SK-N-SH treated with all-trans-retinoic acid at 6 μM for 48 hours (cell line): ENCODE measurements at regions not wholly inside any gene's neighbourhood (a gene's known extent, or its start where the extent isn't known, plus 50 kb on each side); places are given as distances from the start of the nearest gene placed in this dataset.

Source experiments
- ATAC-seq: fragments of 200-7000 bp; cut with Tn5 transposase; 3 replicates; pipeline ENCODE4 v1.9.1; 2020; ENCODE audit warnings: mild to moderate bottlenecking, moderate library complexity
- BACH2 ChIP-seq: fragments of 250-450 bp; sonication (Bioruptor Pico); IDR thresholded peaks from 2 replicates; pipeline ENCODE4 v1.9.0; 2021; ENCODE audit warnings: mild to moderate bottlenecking, borderline replicate concordance
- CSDC2 ChIP-seq: fragments of 250-450 bp; sonication (Bioruptor Pico); IDR thresholded peaks from 2 replicates; pipeline ENCODE4 v1.5.0; 2020; ENCODE audit warnings: mild to moderate bottlenecking, moderate library complexity
- ESRRG ChIP-seq: fragments of 250-450 bp; sonication (Bioruptor Pico); IDR thresholded peaks from 2 replicates; pipeline ENCODE4 v1.6.1; 2021; ENCODE audit warnings: mild to moderate bottlenecking
- GLIS3 ChIP-seq: fragments of 250-450 bp; sonication (Bioruptor Pico); IDR thresholded peaks from 2 replicates; pipeline ENCODE4 v1.5.0; 2020; ENCODE audit warnings: mild to moderate bottlenecking, moderate library complexity
- OSR1 ChIP-seq: fragments of 250-450 bp; sonication (Bioruptor Pico); IDR thresholded peaks from 2 replicates; pipeline ENCODE4 v1.8.0; 2022; ENCODE audit warnings: moderate library complexity, mild to moderate bottlenecking, inconsistent platforms
- PPARA ChIP-seq: fragments of 250-450 bp; sonication (Bioruptor Pico); IDR thresholded peaks from 2 replicates; pipeline ENCODE4 v1.5.0; 2020; ENCODE audit warnings: mild to moderate bottlenecking, borderline replicate concordance
- SNAI2 ChIP-seq: fragments of 250-450 bp; sonication (Bioruptor Pico); IDR thresholded peaks from 2 replicates; pipeline ENCODE4 v1.5.0; 2020; ENCODE audit warnings: mild to moderate bottlenecking, moderate library complexity
- TCF4 ChIP-seq: fragments of 250-450 bp; sonication (Bioruptor Pico); IDR thresholded peaks from 2 replicates; pipeline ENCODE4 v1.8.0; 2021; ENCODE audit warnings: mild to moderate bottlenecking, moderate library complexity, borderline replicate concordance
- TOX ChIP-seq: fragments of 250-450 bp; sonication (Bioruptor Pico); IDR thresholded peaks from 2 replicates; pipeline ENCODE4 v1.8.0; 2021; ENCODE audit warnings: mild to moderate bottlenecking, moderate library complexity, borderline replicate concordance
- ZC3H10 ChIP-seq: fragments of 250-450 bp; sonication (Bioruptor Pico); IDR thresholded peaks from 2 replicates; pipeline ENCODE4 v1.5.1; 2021; ENCODE audit warnings: mild to moderate bottlenecking, moderate library complexity
- ZFP3 ChIP-seq: fragments of 250-450 bp; sonication (Bioruptor Pico); IDR thresholded peaks from 2 replicates; pipeline ENCODE4 v1.5.0; 2020; ENCODE audit warnings: mild to moderate bottlenecking, moderate library complexity
- ZFP30 ChIP-seq: fragments of 450-650 bp; formaldehyde crosslinking; IDR thresholded peaks from 2 replicates; pipeline ENCODE4 v1.5.0; 2022; ENCODE audit warnings: mild to moderate bottlenecking, moderate library complexity
- ZNF565 ChIP-seq: fragments of 450-650 bp; formaldehyde crosslinking; conservative IDR thresholded peaks from 2 replicates; pipeline ENCODE4 v1.5.0; 2020; ENCODE audit warnings: low read depth, mild to moderate bottlenecking, moderate library complexity
- ZNF70 ChIP-seq: fragments of 450-650 bp; formaldehyde crosslinking; IDR thresholded peaks from 2 replicates; pipeline ENCODE4 v1.5.0; 2020; ENCODE audit warnings: mild to moderate bottlenecking, moderate library complexity
- ZNF8 ChIP-seq: fragments of 450-650 bp; formaldehyde crosslinking; IDR thresholded peaks from 2 replicates; pipeline ENCODE4 v1.5.0; 2020; ENCODE audit warnings: mild to moderate bottlenecking, moderate library complexity
- TF ChIP-seq, protein P1 (sequence below): fragments of 250-450 bp; sonication (Bioruptor Pico); IDR thresholded peaks from 2 replicates; pipeline ENCODE4 v1.5.1; 2021; ENCODE audit warnings: mild to moderate bottlenecking, moderate library complexity
- TF ChIP-seq, protein P2 (sequence below): fragments of 250-450 bp; sonication (Bioruptor Pico); IDR thresholded peaks from 2 replicates; pipeline ENCODE4 v1.5.1; 2020; ENCODE audit warnings: low read depth, mild to moderate bottlenecking, moderate library complexity
- TF ChIP-seq, protein P3 (sequence below): fragments of 250-450 bp; sonication (Bioruptor Pico); IDR thresholded peaks from 2 replicates; pipeline ENCODE4 v1.8.0; 2020; ENCODE audit warnings: mild to moderate bottlenecking, moderate library complexity, borderline replicate concordance
- TF ChIP-seq, protein P4 (sequence below): fragments of 250-450 bp; sonication (Bioruptor Pico); IDR thresholded peaks from 2 replicates; pipeline ENCODE4 v1.5.0; 2020; ENCODE audit warnings: mild to moderate bottlenecking, moderate library complexity
- TF ChIP-seq, protein P5 (sequence below): fragments of 250-450 bp; sonication (Bioruptor Pico); IDR thresholded peaks from 2 replicates; pipeline ENCODE4 v1.8.0; 2021; ENCODE audit warnings: low read depth, mild to moderate bottlenecking, moderate library complexity, borderline replicate concordance

DNA sequence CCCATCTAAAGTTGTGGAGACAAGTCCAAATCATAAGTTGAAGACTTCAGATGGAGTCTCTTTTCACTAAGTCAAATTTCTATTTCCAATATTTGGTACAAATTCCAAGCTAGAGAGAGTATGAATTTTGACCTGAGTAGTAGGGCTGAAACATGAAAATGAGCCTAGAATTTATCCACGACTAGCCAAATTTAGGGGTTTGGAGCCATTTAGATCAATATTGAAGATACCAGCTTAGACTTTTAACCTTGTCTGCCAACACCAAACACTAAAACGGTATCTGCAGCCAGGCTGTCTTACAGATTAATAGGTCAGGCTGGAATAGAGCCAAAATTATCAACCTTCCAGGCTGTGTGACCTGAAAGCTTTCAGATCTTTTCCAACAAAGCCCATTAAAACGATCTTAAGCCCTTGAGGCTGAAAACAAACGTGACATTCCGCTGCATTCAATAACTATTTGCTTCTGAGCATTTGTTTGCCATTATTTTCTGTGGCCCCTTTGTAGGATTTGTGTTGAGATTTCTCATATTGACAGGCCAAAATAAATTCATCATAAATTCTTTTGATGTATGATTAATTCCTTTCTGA is 268.7 kb upstream of the DKK2 start:
- TF ChIP-seq ZFP30 (CRISPR knock-in tag) (no peak), ZC3H10 (CRISPR knock-in tag) (no peak), ZNF70 (CRISPR knock-in tag) (no peak), ZFP3 (CRISPR knock-in tag) (no peak), BACH2 (no peak), SNAI2 (CRISPR knock-in tag) (no peak), ZNF8 (no peak), ESRRG (CRISPR knock-in tag) (no peak), OSR1 (CRISPR knock-in tag) (no peak), CSDC2 (CRISPR knock-in tag) (no peak), ZNF565 (CRISPR knock-in tag) (no peak), TCF4 (CRISPR knock-in tag) (no peak), GLIS3 (CRISPR knock-in tag) (no peak), PPARA (no peak)
- TF ChIP-seq, protein P1, sequence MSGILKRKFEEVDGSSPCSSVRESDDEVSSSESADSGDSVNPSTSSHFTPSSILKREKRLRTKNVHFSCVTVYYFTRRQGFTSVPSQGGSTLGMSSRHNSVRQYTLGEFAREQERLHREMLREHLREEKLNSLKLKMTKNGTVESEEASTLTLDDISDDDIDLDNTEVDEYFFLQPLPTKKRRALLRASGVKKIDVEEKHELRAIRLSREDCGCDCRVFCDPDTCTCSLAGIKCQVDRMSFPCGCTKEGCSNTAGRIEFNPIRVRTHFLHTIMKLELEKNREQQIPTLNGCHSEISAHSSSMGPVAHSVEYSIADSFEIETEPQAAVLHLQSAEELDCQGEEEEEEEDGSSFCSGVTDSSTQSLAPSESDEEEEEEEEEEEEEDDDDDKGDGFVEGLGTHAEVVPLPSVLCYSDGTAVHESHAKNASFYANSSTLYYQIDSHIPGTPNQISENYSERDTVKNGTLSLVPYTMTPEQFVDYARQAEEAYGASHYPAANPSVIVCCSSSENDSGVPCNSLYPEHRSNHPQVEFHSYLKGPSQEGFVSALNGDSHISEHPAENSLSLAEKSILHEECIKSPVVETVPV (CRISPR knock-in tag), result no peak
- TF ChIP-seq, protein P2, sequence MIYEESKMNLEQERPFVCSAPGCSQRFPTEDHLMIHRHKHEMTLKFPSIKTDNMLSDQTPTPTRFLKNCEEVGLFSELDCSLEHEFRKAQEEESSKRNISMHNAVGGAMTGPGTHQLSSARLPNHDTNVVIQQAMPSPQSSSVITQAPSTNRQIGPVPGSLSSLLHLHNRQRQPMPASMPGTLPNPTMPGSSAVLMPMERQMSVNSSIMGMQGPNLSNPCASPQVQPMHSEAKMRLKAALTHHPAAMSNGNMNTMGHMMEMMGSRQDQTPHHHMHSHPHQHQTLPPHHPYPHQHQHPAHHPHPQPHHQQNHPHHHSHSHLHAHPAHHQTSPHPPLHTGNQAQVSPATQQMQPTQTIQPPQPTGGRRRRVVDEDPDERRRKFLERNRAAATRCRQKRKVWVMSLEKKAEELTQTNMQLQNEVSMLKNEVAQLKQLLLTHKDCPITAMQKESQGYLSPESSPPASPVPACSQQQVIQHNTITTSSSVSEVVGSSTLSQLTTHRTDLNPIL (CRISPR knock-in tag), result no peak
- TF ChIP-seq, protein P3, sequence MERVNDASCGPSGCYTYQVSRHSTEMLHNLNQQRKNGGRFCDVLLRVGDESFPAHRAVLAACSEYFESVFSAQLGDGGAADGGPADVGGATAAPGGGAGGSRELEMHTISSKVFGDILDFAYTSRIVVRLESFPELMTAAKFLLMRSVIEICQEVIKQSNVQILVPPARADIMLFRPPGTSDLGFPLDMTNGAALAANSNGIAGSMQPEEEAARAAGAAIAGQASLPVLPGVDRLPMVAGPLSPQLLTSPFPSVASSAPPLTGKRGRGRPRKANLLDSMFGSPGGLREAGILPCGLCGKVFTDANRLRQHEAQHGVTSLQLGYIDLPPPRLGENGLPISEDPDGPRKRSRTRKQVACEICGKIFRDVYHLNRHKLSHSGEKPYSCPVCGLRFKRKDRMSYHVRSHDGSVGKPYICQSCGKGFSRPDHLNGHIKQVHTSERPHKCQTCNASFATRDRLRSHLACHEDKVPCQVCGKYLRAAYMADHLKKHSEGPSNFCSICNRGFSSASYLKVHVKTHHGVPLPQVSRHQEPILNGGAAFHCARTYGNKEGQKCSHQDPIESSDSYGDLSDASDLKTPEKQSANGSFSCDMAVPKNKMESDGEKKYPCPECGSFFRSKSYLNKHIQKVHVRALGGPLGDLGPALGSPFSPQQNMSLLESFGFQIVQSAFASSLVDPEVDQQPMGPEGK (CRISPR knock-in tag), result no peak
- TF ChIP-seq, protein P4, sequence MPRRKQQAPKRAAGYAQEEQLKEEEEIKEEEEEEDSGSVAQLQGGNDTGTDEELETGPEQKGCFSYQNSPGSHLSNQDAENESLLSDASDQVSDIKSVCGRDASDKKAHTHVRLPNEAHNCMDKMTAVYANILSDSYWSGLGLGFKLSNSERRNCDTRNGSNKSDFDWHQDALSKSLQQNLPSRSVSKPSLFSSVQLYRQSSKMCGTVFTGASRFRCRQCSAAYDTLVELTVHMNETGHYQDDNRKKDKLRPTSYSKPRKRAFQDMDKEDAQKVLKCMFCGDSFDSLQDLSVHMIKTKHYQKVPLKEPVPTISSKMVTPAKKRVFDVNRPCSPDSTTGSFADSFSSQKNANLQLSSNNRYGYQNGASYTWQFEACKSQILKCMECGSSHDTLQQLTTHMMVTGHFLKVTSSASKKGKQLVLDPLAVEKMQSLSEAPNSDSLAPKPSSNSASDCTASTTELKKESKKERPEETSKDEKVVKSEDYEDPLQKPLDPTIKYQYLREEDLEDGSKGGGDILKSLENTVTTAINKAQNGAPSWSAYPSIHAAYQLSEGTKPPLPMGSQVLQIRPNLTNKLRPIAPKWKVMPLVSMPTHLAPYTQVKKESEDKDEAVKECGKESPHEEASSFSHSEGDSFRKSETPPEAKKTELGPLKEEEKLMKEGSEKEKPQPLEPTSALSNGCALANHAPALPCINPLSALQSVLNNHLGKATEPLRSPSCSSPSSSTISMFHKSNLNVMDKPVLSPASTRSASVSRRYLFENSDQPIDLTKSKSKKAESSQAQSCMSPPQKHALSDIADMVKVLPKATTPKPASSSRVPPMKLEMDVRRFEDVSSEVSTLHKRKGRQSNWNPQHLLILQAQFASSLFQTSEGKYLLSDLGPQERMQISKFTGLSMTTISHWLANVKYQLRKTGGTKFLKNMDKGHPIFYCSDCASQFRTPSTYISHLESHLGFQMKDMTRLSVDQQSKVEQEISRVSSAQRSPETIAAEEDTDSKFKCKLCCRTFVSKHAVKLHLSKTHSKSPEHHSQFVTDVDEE (CRISPR knock-in tag), result no peak
- TF ChIP-seq, protein P5, sequence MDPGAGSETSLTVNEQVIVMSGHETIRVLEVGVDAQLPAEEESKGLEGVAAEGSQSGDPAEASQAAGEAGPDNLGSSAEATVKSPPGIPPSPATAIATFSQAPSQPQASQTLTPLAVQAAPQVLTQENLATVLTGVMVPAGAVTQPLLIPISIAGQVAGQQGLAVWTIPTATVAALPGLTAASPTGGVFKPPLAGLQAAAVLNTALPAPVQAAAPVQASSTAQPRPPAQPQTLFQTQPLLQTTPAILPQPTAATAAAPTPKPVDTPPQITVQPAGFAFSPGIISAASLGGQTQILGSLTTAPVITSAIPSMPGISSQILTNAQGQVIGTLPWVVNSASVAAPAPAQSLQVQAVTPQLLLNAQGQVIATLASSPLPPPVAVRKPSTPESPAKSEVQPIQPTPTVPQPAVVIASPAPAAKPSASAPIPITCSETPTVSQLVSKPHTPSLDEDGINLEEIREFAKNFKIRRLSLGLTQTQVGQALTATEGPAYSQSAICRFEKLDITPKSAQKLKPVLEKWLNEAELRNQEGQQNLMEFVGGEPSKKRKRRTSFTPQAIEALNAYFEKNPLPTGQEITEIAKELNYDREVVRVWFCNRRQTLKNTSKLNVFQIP, result no peak
- no peak for ATAC-seq

DNA sequence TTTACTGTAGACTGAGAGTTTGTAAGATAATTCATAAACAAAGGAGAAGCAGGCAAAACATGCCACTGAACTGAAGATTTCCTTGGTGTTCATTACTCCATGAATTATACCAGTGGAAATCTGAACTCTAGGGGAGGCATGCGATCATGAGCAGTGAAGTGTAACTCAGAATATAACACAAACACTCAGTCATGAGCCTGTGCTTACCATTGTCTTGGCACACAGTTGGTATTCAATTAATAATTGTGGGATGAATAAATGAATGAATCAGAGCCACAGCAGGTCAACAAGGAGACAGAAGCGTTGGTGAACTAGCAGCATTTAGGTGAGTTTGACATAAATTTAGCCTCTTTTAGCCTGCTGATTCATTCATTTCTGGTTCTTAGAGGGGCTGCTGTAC is 263.5 kb upstream of the DKK2 start:
- TF ChIP-seq BACH2, result no peak
- no peak for TF ChIP-seq SNAI2 (CRISPR knock-in tag)
- no peak for TF ChIP-seq GLIS3 (CRISPR knock-in tag)
- TF ChIP-seq TCF4 (CRISPR knock-in tag), result no peak
- no peak for TF ChIP-seq ZNF8
- TF ChIP-seq ESRRG (CRISPR knock-in tag), result no peak
- no peak for TF ChIP-seq ZFP30 (CRISPR knock-in tag)
- no peak for TF ChIP-seq TOX
- no peak for TF ChIP-seq OSR1 (CRISPR knock-in tag)
- ATAC-seq, result no peak

- ATAC-seq, result no peak
- TF ChIP-seq PPARA, result no peak
Measured at GRCh38 chr4:107292979-107293378, 256.9 kb upstream of the DKK2 start.
